AG04449 (cell line): ENCODE measurements at regions not wholly inside any gene's neighbourhood (a gene's known extent, or its start where the extent isn't known, plus 50 kb on each side); places are given as distances from the start of the nearest gene placed in this dataset.

Experiments used
- CTCF ChIA-PET: fragments of 350-600 bp; formaldehyde crosslinking; extraction: SDS; loops from one replicate; lab custom pipeline; 2021; ENCODE audit warnings: antibody characterized with exemption; lab: Yijun Ruan, JAX
- POLR2A ChIA-PET: fragments of 400-600, 350-600 bp; formaldehyde crosslinking; extraction: SDS; loops from one replicate; lab custom pipeline; 2020; ENCODE audit warnings: antibody characterized with exemption, inconsistent platforms; lab: Yijun Ruan, JAX
- DNase-seq: peaks from one replicate; pipeline ENCODE4 v3.0.0-alpha.2; 2010; ENCODE audit warnings: low read depth, low spot score
- H3K4me3 ChIP-seq: 2 replicates; pipeline ENCODE4 v1.5.1; 2011; ENCODE audit warnings: low read depth, mild to moderate bottlenecking, control low read depth, low read length
- CTCF ChIP-seq: IDR thresholded peaks from one replicate; pipeline ENCODE4 v1.5.1; 2011; ENCODE audit warnings: mild to moderate bottlenecking, moderate library complexity, low read length, control low read depth, inconsistent platforms; ENCODE audit not compliant: insufficient read depth; ENCODE audit errors: missing control alignments

- CTCF ChIA-PET, result no interaction called here
- H3K4me3 ChIP-seq, result no peak overlapping the region
- POLR2A ChIA-PET, result no interaction called here
- no peak for TF ChIP-seq CTCF
- DNase-seq, result no peak
Observed at GRCh38 chr2:123098619-123099018, 926.5 kb upstream of the CNTNAP5 start.

- no peak overlapping the region for H3K4me3 ChIP-seq
- CTCF ChIA-PET, result no interaction called here
- POLR2A ChIA-PET, result no interaction called here
- TF ChIP-seq CTCF, result no peak
- DNase-seq, result no peak
Observed at GRCh38 chr2:123101434-123101833, 923.7 kb upstream of the CNTNAP5 start.

GRCh38 chr2:123103902-123104301 is 921.2 kb upstream of the CNTNAP5 start:
- ChIA-PET POLR2A (no interaction called here), CTCF (no interaction called here)
- no peak for TF ChIP-seq CTCF
- H3K4me3 ChIP-seq, result no peak overlapping the region
- DNase-seq, result no peak

GRCh38 chr2:123116595-123116994 is 908.5 kb upstream of the CNTNAP5 start:
- ChIA-PET CTCF (no interaction called here), POLR2A (no interaction called here)
- DNase-seq, result no peak
- no peak for TF ChIP-seq CTCF
- no peak overlapping the region for H3K4me3 ChIP-seq

- ChIA-PET CTCF (no interaction called here), POLR2A (no interaction called here)
- H3K4me3 ChIP-seq, result no peak overlapping the region
- DNase-seq, result no peak
- no peak for TF ChIP-seq CTCF
Observed at GRCh38 chr2:123127236-123127635, 897.9 kb upstream of the CNTNAP5 start.

- no peak for DNase-seq
- CTCF ChIA-PET, result no interaction called here
Observed at GRCh38 chr2:123128951-123129350, 896.1 kb upstream of the CNTNAP5 start.

More at GRCh38 chr2:123128951-123129350, 896.1 kb upstream of the CNTNAP5 start:
- no peak overlapping the region for H3K4me3 ChIP-seq
- no peak for TF ChIP-seq CTCF
- POLR2A ChIA-PET, result no interaction called here
